ENCODE measurements at regions not wholly inside any gene's neighbourhood (a gene's known extent, or its start where the extent isn't known, plus 50 kb on each side); places are given as distances from the start of the nearest gene placed in this dataset.

GRCh38 chr14:58712357-58712756 lies 74.6 kb downstream of the DACT1 start:
- Histone ChIP-seq H4K20me1 (ENCODE audit: insufficient read depth) (no peaks in the 10 kb centered on the region), H2AFZ (ENCODE audit: low read depth, low read length) (no peak overlapping the region), H3K79me2 (replicated peaks; ENCODE audit: insufficient read depth, low read length) (no peaks in the 10 kb centered on the region), H3K4me2 (ENCODE audit: low read length) (no peak overlapping the region), H3K9me2 (ENCODE audit: insufficient read depth, low read length) (no peaks in the 10 kb centered on the region), H3K9ac (ENCODE audit: low read length) (no peak overlapping the region), H3K4me3 (ENCODE audit: low read length) (no peak overlapping the region), H3K27me3 (ENCODE audit: insufficient read depth, low read depth, low read length) (no peaks in the 10 kb centered on the region), H3K36me3 (ENCODE audit: insufficient read depth, low read length) (no peaks in the 10 kb centered on the region), H3F3A (ENCODE audit: insufficient read depth, low read length, poor library complexity, severe bottlenecking) (no peaks in the 10 kb centered on the region), H3K9me3 (ENCODE audit: low read length) (no peaks in the 10 kb centered on the region), H3K27ac (ENCODE audit: low read length) (no peak overlapping the region)
- TF ChIP-seq EZH2 (IDR thresholded peaks at IDR 0.05; ENCODE audit: borderline replicate concordance, insufficient read depth, low read length, poor library complexity, severe bottlenecking) = no peak
- no peak for TF ChIP-seq CTCF (IDR thresholded peaks at IDR 0.05; ENCODE audit: poor library complexity, severe bottlenecking)
- TF ChIP-seq RAD21 (conservative IDR thresholded peaks at IDR 0.05) = no peak
- no peak for TF ChIP-seq POLR2AphosphoS5 (IDR thresholded peaks at IDR 0.05)
- no peak for TF ChIP-seq REST (IDR thresholded peaks at IDR 0.05; ENCODE audit: borderline replicate concordance)
- TF ChIP-seq TAF1 (IDR thresholded peaks at IDR 0.05; ENCODE audit: low read depth) = no peak
- TF ChIP-seq SMC3 (conservative IDR thresholded peaks at IDR 0.05; ENCODE audit: poor library complexity) = no peak
- TF ChIP-seq MXI1 (conservative IDR thresholded peaks at IDR 0.05; ENCODE audit: poor library complexity, severe bottlenecking) = no peak
- TF ChIP-seq EP300 (conservative IDR thresholded peaks at IDR 0.05; ENCODE audit: poor library complexity, severe bottlenecking) = no peak

- H3F3A ChIP-seq (ENCODE audit: insufficient read depth, low read length, poor library complexity, severe bottlenecking) = no peaks in the 10 kb centered on the region
- no peaks in the 10 kb centered on the region for H4K20me1 ChIP-seq (ENCODE audit: insufficient read depth)
- H3K4me2 ChIP-seq (ENCODE audit: low read length) = no peak overlapping the region
- no peak overlapping the region for H3K4me3 ChIP-seq (ENCODE audit: low read length)
- no peaks in the 10 kb centered on the region for H3K27me3 ChIP-seq (ENCODE audit: insufficient read depth, low read depth, low read length)
- H3K27ac ChIP-seq (ENCODE audit: low read length) = no peak overlapping the region
- H3K79me2 ChIP-seq (replicated peaks; ENCODE audit: insufficient read depth, low read length) = no peaks in the 10 kb centered on the region
- no peaks in the 10 kb centered on the region for H3K36me3 ChIP-seq (ENCODE audit: insufficient read depth, low read length)
- H3K9me2 ChIP-seq (ENCODE audit: insufficient read depth, low read length) = no peaks in the 10 kb centered on the region
- no peak for TF ChIP-seq POLR2AphosphoS5 (IDR thresholded peaks at IDR 0.05)
- no peak overlapping the region for H3K9ac ChIP-seq (ENCODE audit: low read length)
- H3K9me3 ChIP-seq (ENCODE audit: low read length) = no peaks in the 10 kb centered on the region
- H2AFZ ChIP-seq (ENCODE audit: low read depth, low read length) = no peak overlapping the region
Measured at GRCh38 chr14:58713677-58714076, 75.9 kb downstream of the DACT1 start.

GRCh38 chr14:58716706-58717105 lies 78.9 kb downstream of the DACT1 start:
- H3K9me3 ChIP-seq (ENCODE audit: low read length) = no peaks in the 10 kb centered on the region
- H3K9ac ChIP-seq (ENCODE audit: low read length) = no peak overlapping the region
- no peaks in the 10 kb centered on the region for H4K20me1 ChIP-seq (ENCODE audit: insufficient read depth)
- no peak overlapping the region for H2AFZ ChIP-seq (ENCODE audit: low read depth, low read length)
- no peak overlapping the region for H3K27ac ChIP-seq (ENCODE audit: low read length)
- H3K79me2 ChIP-seq (replicated peaks; ENCODE audit: insufficient read depth, low read length) = no peaks in the 10 kb centered on the region
- no peak overlapping the region for H3K4me3 ChIP-seq (ENCODE audit: low read length)
- H3K36me3 ChIP-seq (ENCODE audit: insufficient read depth, low read length) = no peaks in the 10 kb centered on the region
- TF ChIP-seq MXI1 (conservative IDR thresholded peaks at IDR 0.05; ENCODE audit: poor library complexity, severe bottlenecking) (no peak), RAD21 (conservative IDR thresholded peaks at IDR 0.05) (no peak), EP300 (conservative IDR thresholded peaks at IDR 0.05; ENCODE audit: poor library complexity, severe bottlenecking) (no peak), POLR2AphosphoS5 (IDR thresholded peaks at IDR 0.05) (no peak), CTCF (IDR thresholded peaks at IDR 0.05; ENCODE audit: poor library complexity, severe bottlenecking) (no peak), SMC3 (conservative IDR thresholded peaks at IDR 0.05; ENCODE audit: poor library complexity) (no peak), EZH2 (IDR thresholded peaks at IDR 0.05; ENCODE audit: borderline replicate concordance, insufficient read depth, low read length, poor library complexity, severe bottlenecking) (no peak), REST (IDR thresholded peaks at IDR 0.05; ENCODE audit: borderline replicate concordance) (no peak), TAF1 (IDR thresholded peaks at IDR 0.05; ENCODE audit: low read depth) (no peak)
- H3K4me2 ChIP-seq (ENCODE audit: low read length) = no peak overlapping the region
- no peaks in the 10 kb centered on the region for H3F3A ChIP-seq (ENCODE audit: insufficient read depth, low read length, poor library complexity, severe bottlenecking)
- no peaks in the 10 kb centered on the region for H3K27me3 ChIP-seq (ENCODE audit: insufficient read depth, low read depth, low read length)
- H3K9me2 ChIP-seq (ENCODE audit: insufficient read depth, low read length) = no peaks in the 10 kb centered on the region
